Adipocyte (in vitro differentiated cells): ENCODE measurements at regions not wholly inside any gene's neighbourhood (a gene's known extent, or its start where the extent isn't known, plus 50 kb on each side); places are given as distances from the start of the nearest gene placed in this dataset.
A peak's percentile ranks its signal among the peaks of the same experiment; 100 is the strongest.

Source experiments
- DNase-seq: peaks from one replicate; pipeline ENCODE4 v3.0.0-alpha.2; 2015; ENCODE audit warnings: low read depth
- H3K27me3 ChIP-seq: replicated peaks from 2 replicates; pipeline ENCODE4 v1.7.0; 2013; ENCODE audit warnings: mild to moderate bottlenecking, low read length, moderate library complexity; ENCODE audit not compliant: control insufficient read depth, insufficient read depth
- H3K36me3 ChIP-seq: 2 replicates; pipeline ENCODE4 v1.7.0; 2013; ENCODE audit warnings: low read length, mild to moderate bottlenecking, moderate library complexity; ENCODE audit not compliant: control insufficient read depth, insufficient read depth, severe bottlenecking
- H3K4me1 ChIP-seq: 2 replicates; pipeline ENCODE4 v1.7.0; 2013; ENCODE audit warnings: mild to moderate bottlenecking, low read length, moderate library complexity; ENCODE audit not compliant: control insufficient read depth, insufficient read depth
- H3K4me3 ChIP-seq: 2 replicates; pipeline ENCODE4 v1.7.0; 2013; ENCODE audit warnings: mild to moderate bottlenecking, low read length, moderate library complexity
- H3K9ac ChIP-seq: 2 replicates; pipeline ENCODE4 v1.7.0; 2013; ENCODE audit warnings: mild to moderate bottlenecking, low read length, moderate library complexity
- H3K9me3 ChIP-seq: 2 replicates; pipeline ENCODE4 v1.7.0; 2013; ENCODE audit warnings: mild to moderate bottlenecking, low read length, moderate library complexity; ENCODE audit not compliant: control insufficient read depth

- Histone ChIP-seq H3K36me3 (no peaks in the 10 kb centered on the region), H3K27me3 (no peaks in the 10 kb centered on the region), H3K4me1 (no peaks in the 10 kb centered on the region), H3K4me3 (no peak overlapping the region), H3K9ac (no peak overlapping the region), H3K9me3 (no peaks in the 10 kb centered on the region)
- DNase-seq: no peak
These were observed 223.2 kb upstream of the ACTBL2 start for GRCh38 chr5:57705769-57706168.

- no peaks in the 10 kb centered on the region for H3K36me3 ChIP-seq
- H3K9ac ChIP-seq: no peak overlapping the region
- no peaks in the 10 kb centered on the region for H3K9me3 ChIP-seq
- no peak overlapping the region for H3K4me3 ChIP-seq
- no peak for DNase-seq
- no peaks in the 10 kb centered on the region for H3K27me3 ChIP-seq
- H3K4me1 ChIP-seq: peaks cover 4% of the 10 kb centered on the region
These were observed 221.1 kb upstream of the ACTBL2 start for GRCh38 chr5:57703721-57704120.

DNA sequence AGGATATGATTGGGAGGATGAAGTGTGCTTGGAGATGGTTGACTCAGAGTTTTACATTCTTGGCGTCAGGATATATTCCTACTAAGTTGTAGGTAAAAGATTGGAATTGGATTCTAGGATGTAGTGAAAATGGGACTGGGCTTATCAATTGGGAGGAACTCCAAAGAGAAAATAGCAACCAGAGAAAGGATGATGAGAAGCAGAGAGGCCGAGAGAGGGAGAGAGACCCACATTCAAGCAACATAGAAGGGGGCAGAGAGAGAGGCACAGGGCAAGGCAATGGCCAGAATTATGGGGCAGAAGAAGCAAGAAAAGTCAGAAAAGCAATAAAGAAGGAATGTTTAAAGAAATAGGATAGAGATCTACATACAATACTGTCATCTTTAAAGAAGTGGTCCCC is 217.9 kb upstream of the ACTBL2 start:
- Histone ChIP-seq H3K27me3 (no peaks in the 10 kb centered on the region), H3K4me1 (peaks cover 36% of the 10 kb centered on the region), H3K9me3 (no peaks in the 10 kb centered on the region), H3K36me3 (no peaks in the 10 kb centered on the region), H3K9ac (no peak overlapping the region), H3K4me3 (no peak overlapping the region)
- DNase-seq: no peak

GRCh38 chr5:57700072-57700471 is 217.5 kb upstream of the ACTBL2 start:
- Histone ChIP-seq H3K27me3 (no peaks in the 10 kb centered on the region), H3K9ac (no peak overlapping the region), H3K9me3 (no peaks in the 10 kb centered on the region)

DNA sequence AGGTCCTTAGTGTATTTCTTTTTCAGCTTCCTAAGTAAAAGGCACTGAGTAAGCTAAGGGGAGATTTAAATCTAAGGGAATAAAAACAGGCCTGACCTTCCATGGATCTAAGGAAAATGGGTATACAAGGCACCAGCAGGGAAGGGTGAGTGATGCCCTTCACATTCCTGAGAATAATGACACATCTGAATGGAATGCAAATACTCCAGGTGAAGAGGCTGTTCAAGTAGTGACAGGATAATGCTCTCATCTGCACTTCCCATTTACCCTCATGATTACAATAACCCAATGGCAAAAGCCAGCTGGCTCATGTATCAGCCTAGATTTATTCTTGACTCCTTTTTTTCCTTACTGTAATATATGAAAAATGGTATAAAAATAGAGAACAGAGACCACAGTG is 216.2 kb upstream of the ACTBL2 start:
- H3K9ac ChIP-seq: no peak overlapping the region
- no peak for DNase-seq
- no peaks in the 10 kb centered on the region for H3K9me3 ChIP-seq
- H3K4me3 ChIP-seq: no peak overlapping the region
- peaks cover 50% of the 10 kb centered on the region for H3K4me1 ChIP-seq
- no peaks in the 10 kb centered on the region for H3K36me3 ChIP-seq
- no peaks in the 10 kb centered on the region for H3K27me3 ChIP-seq

More at GRCh38 chr5:57700072-57700471, 217.5 kb upstream of the ACTBL2 start:
- peaks cover 40% of the 10 kb centered on the region for H3K4me1 ChIP-seq
- no peak for DNase-seq
- H3K4me3 ChIP-seq: no peak overlapping the region
- H3K36me3 ChIP-seq: no peaks in the 10 kb centered on the region

DNA sequence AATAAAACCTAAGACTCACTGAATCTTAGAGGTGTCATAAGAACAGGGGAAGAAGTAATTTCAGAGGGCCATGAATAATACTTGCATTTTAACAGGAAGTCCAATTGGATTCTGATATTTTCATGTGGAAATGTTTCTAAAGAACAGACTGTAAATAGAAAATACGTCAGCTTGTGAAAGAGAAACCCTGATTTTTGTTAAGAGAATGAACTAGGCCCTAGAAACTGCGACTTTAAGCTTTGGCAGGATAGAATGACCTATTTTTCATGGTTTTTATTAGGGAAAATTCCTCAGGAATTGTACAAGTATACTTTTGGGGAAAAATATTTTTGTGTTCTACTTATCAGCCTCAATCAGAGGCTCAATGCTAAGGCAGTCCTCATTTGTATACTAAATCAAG is 215.5 kb upstream of the ACTBL2 start:
- H3K27me3 ChIP-seq: no peaks in the 10 kb centered on the region
- H3K4me3 ChIP-seq: peak overlapping the region; percentile 0
- peaks cover 57% of the 10 kb centered on the region for H3K4me1 ChIP-seq
- no peaks in the 10 kb centered on the region for H3K36me3 ChIP-seq
- peak overlapping the region; percentile 46 for H3K9ac ChIP-seq
- no peaks in the 10 kb centered on the region for H3K9me3 ChIP-seq
- no peak for DNase-seq

- H3K4me1 ChIP-seq: peaks cover 68% of the 10 kb centered on the region
- no peak for DNase-seq
These were observed 214.4 kb upstream of the ACTBL2 start for GRCh38 chr5:57696825-57697570.

GRCh38 chr5:57696389-57696769 is 213.8 kb upstream of the ACTBL2 start:
- Histone ChIP-seq H3K27me3 (no peaks in the 10 kb centered on the region), H3K4me1 (peaks cover 70% of the 10 kb centered on the region), H3K36me3 (no peaks in the 10 kb centered on the region), H3K9ac (no peak overlapping the region), H3K4me3 (no peak overlapping the region), H3K9me3 (no peaks in the 10 kb centered on the region)
- DNase-seq: no peak

More at GRCh38 chr5:57696825-57697570, 214.4 kb upstream of the ACTBL2 start:
- Histone ChIP-seq H3K27me3 (no peaks in the 10 kb centered on the region), H3K36me3 (no peaks in the 10 kb centered on the region), H3K9ac (no peak overlapping the region), H3K9me3 (no peaks in the 10 kb centered on the region), H3K4me3 (no peak overlapping the region)

GRCh38 chr5:57695706-57696388 is 213.2 kb upstream of the ACTBL2 start:
- Histone ChIP-seq H3K9ac (no peak overlapping the region), H3K27me3 (no peaks in the 10 kb centered on the region), H3K9me3 (no peaks in the 10 kb centered on the region), H3K36me3 (no peaks in the 10 kb centered on the region), H3K4me3 (no peak overlapping the region), H3K4me1 (peaks cover 70% of the 10 kb centered on the region)
- no peak for DNase-seq

DNA sequence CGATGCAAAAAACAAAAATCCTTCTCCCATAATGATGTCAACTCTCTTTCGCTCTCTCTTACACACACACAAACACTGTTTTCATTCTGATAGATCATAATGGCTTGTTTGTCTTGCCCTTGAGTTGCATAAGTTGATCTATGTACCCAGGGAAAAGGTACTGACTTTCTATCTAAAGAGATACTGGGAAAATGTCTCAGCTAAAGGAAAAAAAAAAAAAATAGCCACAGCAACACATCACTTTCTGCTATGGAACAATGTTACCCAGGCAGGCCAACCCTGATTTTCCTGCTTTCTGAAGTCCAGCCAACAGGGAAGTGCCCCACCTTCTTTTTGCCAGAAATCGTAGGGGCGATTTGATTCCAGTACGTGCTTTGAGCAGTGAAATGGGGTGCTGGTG is 212.6 kb upstream of the ACTBL2 start:
- H3K9me3 ChIP-seq: no peaks in the 10 kb centered on the region
- H3K4me3 ChIP-seq: no peak overlapping the region
- H3K36me3 ChIP-seq: no peaks in the 10 kb centered on the region
- DNase-seq: no peak
- H3K9ac ChIP-seq: no peak overlapping the region
- H3K27me3 ChIP-seq: no peaks in the 10 kb centered on the region
- H3K4me1 ChIP-seq: peaks cover 70% of the 10 kb centered on the region

- H3K36me3 ChIP-seq: no peaks in the 10 kb centered on the region
- no peaks in the 10 kb centered on the region for H3K9me3 ChIP-seq
- no peaks in the 10 kb centered on the region for H3K27me3 ChIP-seq
- peak overlapping the region; percentile 52 for H3K9ac ChIP-seq
- peak overlapping the region; percentile 71 for H3K4me3 ChIP-seq
- peak; percentile 55 for DNase-seq
- H3K4me1 ChIP-seq: peaks cover 65% of the 10 kb centered on the region
These were observed 211.1 kb upstream of the ACTBL2 start for GRCh38 chr5:57693488-57694305.
